ENCODE measurements at regions not wholly inside any gene's neighbourhood (a gene's known extent, or its start where the extent isn't known, plus 50 kb on each side); places are given as distances from the start of the nearest gene placed in this dataset.

DNA sequence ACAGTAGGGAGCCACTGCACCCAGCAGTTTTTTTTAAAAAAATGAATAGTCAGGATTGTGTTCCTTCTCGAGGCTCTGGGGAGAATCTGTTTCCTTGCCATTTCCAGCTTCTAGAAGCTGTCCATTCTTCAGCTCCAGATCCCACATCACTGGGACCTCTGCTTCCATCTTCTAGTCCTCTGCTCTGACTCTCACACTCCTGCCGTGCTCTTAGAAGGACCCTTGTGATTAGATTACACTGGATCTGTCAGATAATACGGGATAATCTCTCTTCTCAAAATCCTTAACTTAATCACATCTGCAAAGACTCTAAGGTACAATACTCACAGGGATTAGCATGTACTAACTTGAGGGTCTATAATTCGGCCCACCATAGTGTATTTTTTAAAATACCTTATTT is 158.9 kb upstream of the SP4 start:
- Histone ChIP-seq H3K36me3 (replicated peaks; ENCODE audit: insufficient read depth, low read length) (no peaks in the 10 kb centered on the region), H3K4me1 (ENCODE audit: low read length) (no peaks in the 10 kb centered on the region), H3K27me3 (replicated peaks; ENCODE audit: insufficient read depth, low read length) (no peaks in the 10 kb centered on the region), H3F3A (ENCODE audit: insufficient read depth, low read length) (no peaks in the 10 kb centered on the region), H3K4me2 (ENCODE audit: low read depth, low read length) (no peak overlapping the region), H3K79me2 (ENCODE audit: low read length) (no peaks in the 10 kb centered on the region), H3K9me2 (replicated peaks; ENCODE audit: insufficient read depth, low read length) (no peaks in the 10 kb centered on the region), H4K20me1 (ENCODE audit: insufficient read depth, low read length) (no peaks in the 10 kb centered on the region), H3K9me3 (replicated peaks; ENCODE audit: insufficient read depth, low read length) (no peaks in the 10 kb centered on the region), H3K9ac (ENCODE audit: low read length) (no peak overlapping the region), H2AFZ (ENCODE audit: low read length) (no peak overlapping the region), H3K27ac (ENCODE audit: low read length) (no peak overlapping the region), H3K4me3 (ENCODE audit: low read length) (no peak overlapping the region)
- DNase-seq, result no peak
- TF ChIP-seq, protein P1, sequence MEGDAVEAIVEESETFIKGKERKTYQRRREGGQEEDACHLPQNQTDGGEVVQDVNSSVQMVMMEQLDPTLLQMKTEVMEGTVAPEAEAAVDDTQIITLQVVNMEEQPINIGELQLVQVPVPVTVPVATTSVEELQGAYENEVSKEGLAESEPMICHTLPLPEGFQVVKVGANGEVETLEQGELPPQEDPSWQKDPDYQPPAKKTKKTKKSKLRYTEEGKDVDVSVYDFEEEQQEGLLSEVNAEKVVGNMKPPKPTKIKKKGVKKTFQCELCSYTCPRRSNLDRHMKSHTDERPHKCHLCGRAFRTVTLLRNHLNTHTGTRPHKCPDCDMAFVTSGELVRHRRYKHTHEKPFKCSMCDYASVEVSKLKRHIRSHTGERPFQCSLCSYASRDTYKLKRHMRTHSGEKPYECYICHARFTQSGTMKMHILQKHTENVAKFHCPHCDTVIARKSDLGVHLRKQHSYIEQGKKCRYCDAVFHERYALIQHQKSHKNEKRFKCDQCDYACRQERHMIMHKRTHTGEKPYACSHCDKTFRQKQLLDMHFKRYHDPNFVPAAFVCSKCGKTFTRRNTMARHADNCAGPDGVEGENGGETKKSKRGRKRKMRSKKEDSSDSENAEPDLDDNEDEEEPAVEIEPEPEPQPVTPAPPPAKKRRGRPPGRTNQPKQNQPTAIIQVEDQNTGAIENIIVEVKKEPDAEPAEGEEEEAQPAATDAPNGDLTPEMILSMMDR (IDR thresholded peaks at IDR 0.05; ENCODE audit: low read length), result no peak
- TF ChIP-seq EZH2phosphoT487 (IDR thresholded peaks at IDR 0.05; ENCODE audit: low read length), result no peak
- TF ChIP-seq EZH2 (optimal IDR thresholded peaks at IDR 0.05; ENCODE audit: low read depth, low read length), result no peak

DNA sequence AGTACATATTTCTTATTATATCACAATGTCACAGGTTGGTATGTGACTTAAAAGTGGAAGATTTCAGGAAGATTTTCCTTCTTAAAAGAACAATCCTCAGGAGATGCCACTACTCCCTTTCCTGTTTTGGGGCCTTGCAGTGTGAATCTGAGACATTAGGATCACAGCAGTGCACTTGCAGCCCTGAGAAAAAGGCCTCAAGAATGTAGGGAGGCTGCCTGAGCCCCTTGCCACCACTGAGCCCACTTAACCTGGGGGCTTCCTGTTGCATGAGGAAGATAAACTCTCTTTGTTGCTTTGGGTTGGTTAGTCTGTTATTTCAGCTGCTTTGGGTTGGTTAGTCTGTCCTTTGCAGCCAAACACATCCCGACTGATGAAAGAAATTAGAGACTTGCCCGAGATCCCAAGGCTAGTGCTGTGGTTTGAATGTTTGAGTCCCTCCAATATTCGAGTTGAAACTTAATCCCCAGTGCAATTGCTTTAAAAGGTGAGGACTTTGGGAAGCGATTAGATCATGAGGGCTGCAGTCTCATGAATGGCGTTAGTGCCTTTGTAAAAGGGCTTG is 151.3 kb upstream of the SP4 start:
- no peak overlapping the region for H3K4me2 ChIP-seq (ENCODE audit: low read depth, low read length)
- no peak for DNase-seq
- no peak overlapping the region for H3K9ac ChIP-seq (ENCODE audit: low read length)
- TF ChIP-seq EZH2phosphoT487 (IDR thresholded peaks at IDR 0.05; ENCODE audit: low read length) (no peak), EZH2 (optimal IDR thresholded peaks at IDR 0.05; ENCODE audit: low read depth, low read length) (no peak)
- TF ChIP-seq, protein P1 (IDR thresholded peaks at IDR 0.05; ENCODE audit: low read length), result no peak
- H3K79me2 ChIP-seq (ENCODE audit: low read length), result no peaks in the 10 kb centered on the region
- H3K27me3 ChIP-seq (replicated peaks; ENCODE audit: insufficient read depth, low read length), result no peaks in the 10 kb centered on the region
- no peak overlapping the region for H2AFZ ChIP-seq (ENCODE audit: low read length)
- H3K9me2 ChIP-seq (replicated peaks; ENCODE audit: insufficient read depth, low read length), result no peaks in the 10 kb centered on the region
- no peaks in the 10 kb centered on the region for H3K36me3 ChIP-seq (replicated peaks; ENCODE audit: insufficient read depth, low read length)
- H3K27ac ChIP-seq (ENCODE audit: low read length), result no peak overlapping the region
- H3K4me3 ChIP-seq (ENCODE audit: low read length), result no peak overlapping the region
- H4K20me1 ChIP-seq (ENCODE audit: insufficient read depth, low read length), result no peaks in the 10 kb centered on the region
- no peaks in the 10 kb centered on the region for H3F3A ChIP-seq (ENCODE audit: insufficient read depth, low read length)
- no peaks in the 10 kb centered on the region for H3K4me1 ChIP-seq (ENCODE audit: low read length)
- no peaks in the 10 kb centered on the region for H3K9me3 ChIP-seq (replicated peaks; ENCODE audit: insufficient read depth, low read length)

DNA sequence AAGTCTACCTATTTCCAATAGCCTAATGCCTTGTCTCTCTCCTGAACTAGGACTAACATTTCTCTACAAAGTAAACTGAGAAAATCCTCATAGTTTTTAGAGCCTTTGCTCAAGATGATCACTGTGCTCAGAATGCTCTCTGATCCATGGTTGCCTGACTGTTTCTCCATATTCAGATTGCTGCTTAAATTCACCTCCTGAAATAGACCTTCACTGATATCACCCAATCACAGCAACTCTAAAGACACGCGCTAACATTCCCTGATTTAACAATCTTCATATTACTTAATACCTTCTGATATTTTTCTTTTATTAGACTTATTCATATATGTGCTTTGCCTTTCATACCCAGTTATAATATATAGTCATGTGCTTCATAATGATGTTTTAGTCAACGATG is 148.9 kb upstream of the SP4 start:
- no peak overlapping the region for H3K9ac ChIP-seq (ENCODE audit: low read length)
- no peak overlapping the region for H3K4me3 ChIP-seq (ENCODE audit: low read length)
- TF ChIP-seq, protein P1 (IDR thresholded peaks at IDR 0.05; ENCODE audit: low read length), result no peak
- TF ChIP-seq EZH2 (optimal IDR thresholded peaks at IDR 0.05; ENCODE audit: low read depth, low read length) (no peak), EZH2phosphoT487 (IDR thresholded peaks at IDR 0.05; ENCODE audit: low read length) (no peak)
- H3F3A ChIP-seq (ENCODE audit: insufficient read depth, low read length), result no peaks in the 10 kb centered on the region
- H3K9me2 ChIP-seq (replicated peaks; ENCODE audit: insufficient read depth, low read length), result no peaks in the 10 kb centered on the region
- no peaks in the 10 kb centered on the region for H4K20me1 ChIP-seq (ENCODE audit: insufficient read depth, low read length)
- H3K79me2 ChIP-seq (ENCODE audit: low read length), result no peaks in the 10 kb centered on the region
- H3K9me3 ChIP-seq (replicated peaks; ENCODE audit: insufficient read depth, low read length), result no peaks in the 10 kb centered on the region
- no peaks in the 10 kb centered on the region for H3K36me3 ChIP-seq (replicated peaks; ENCODE audit: insufficient read depth, low read length)
- no peak overlapping the region for H3K4me2 ChIP-seq (ENCODE audit: low read depth, low read length)
- no peak overlapping the region for H2AFZ ChIP-seq (ENCODE audit: low read length)
- no peak overlapping the region for H3K27ac ChIP-seq (ENCODE audit: low read length)
- H3K4me1 ChIP-seq (ENCODE audit: low read length), result no peaks in the 10 kb centered on the region
- DNase-seq, result no peak
- H3K27me3 ChIP-seq (replicated peaks; ENCODE audit: insufficient read depth, low read length), result no peaks in the 10 kb centered on the region

All from MM.1S (cell line).